HG02938 (cell line): ENCODE measurements at regions not wholly inside any gene's neighbourhood (a gene's known extent, or its start where the extent isn't known, plus 50 kb on each side); places are given as distances from the start of the nearest gene placed in this dataset.
A peak's percentile ranks its signal among the peaks of the same experiment; 100 is the strongest.

Experiments used
- ATAC-seq: cut with Tn5 transposase; IDR thresholded peaks from one replicate; pipeline ENCODE4 v1.9.1; 2021; ENCODE audit warnings: mild to moderate bottlenecking, moderate library complexity; ENCODE audit not compliant: unreplicated experiment

GRCh38 chr3:43932921-43933320 is 242.2 kb downstream of the ABHD5 start:
- ATAC-seq, result no peak

- no peak for ATAC-seq
Observed at GRCh38 chr3:43948013-43948412, 257.3 kb downstream of the ABHD5 start.

GRCh38 chr3:43949594-43949993 is 258.9 kb downstream of the ABHD5 start:
- ATAC-seq, result no peak

- ATAC-seq, result no peak
Observed at GRCh38 chr3:43950775-43951174, 260.0 kb downstream of the ABHD5 start.

- ATAC-seq, result no peak
Observed at GRCh38 chr3:43951813-43952212, 261.1 kb downstream of the ABHD5 start.

- no peak for ATAC-seq
Observed at GRCh38 chr3:43953380-43953779, 262.6 kb downstream of the ABHD5 start.

GRCh38 chr3:43953814-43954692 is 263.3 kb downstream of the ABHD5 start:
- no peak for ATAC-seq

- no peak for ATAC-seq
Observed at GRCh38 chr3:43956945-43957344, 266.2 kb downstream of the ABHD5 start.

- ATAC-seq, result no peak
Observed at GRCh38 chr3:43957553-43957952, 266.8 kb downstream of the ABHD5 start.

GRCh38 chr3:43958005-43958770 is 267.4 kb downstream of the ABHD5 start:
- ATAC-seq, result no peak

- no peak for ATAC-seq
Observed at GRCh38 chr3:43958973-43959372, 268.2 kb downstream of the ABHD5 start.

GRCh38 chr3:43959498-43960447 is 269.0 kb downstream of the ABHD5 start:
- ATAC-seq, result no peak

GRCh38 chr3:43960448-43960840 is 269.7 kb downstream of the ABHD5 start:
- no peak for ATAC-seq

- no peak for ATAC-seq
Observed at GRCh38 chr3:43962043-43962442, 271.3 kb downstream of the ABHD5 start.

GRCh38 chr3:43963208-43963607 is 272.5 kb downstream of the ABHD5 start:
- no peak for ATAC-seq

GRCh38 chr3:43964640-43965039 is 273.9 kb downstream of the ABHD5 start:
- peak; percentile 47 for ATAC-seq

GRCh38 chr3:43965656-43966055 is 274.9 kb downstream of the ABHD5 start:
- ATAC-seq, result no peak

GRCh38 chr3:43966126-43966525 is 275.4 kb downstream of the ABHD5 start:
- no peak for ATAC-seq

GRCh38 chr3:43966530-43966929 is 275.2 kb upstream of the TOPAZ1 start:
- ATAC-seq, result no peak

GRCh38 chr3:43968465-43968864 is 273.2 kb upstream of the TOPAZ1 start:
- no peak for ATAC-seq

GRCh38 chr3:43969944-43970343 is 271.7 kb upstream of the TOPAZ1 start:
- no peak for ATAC-seq
